ENCODE measurements at regions not wholly inside any gene's neighbourhood (a gene's known extent, or its start where the extent isn't known, plus 50 kb on each side); places are given as distances from the start of the nearest gene placed in this dataset.

DNA sequence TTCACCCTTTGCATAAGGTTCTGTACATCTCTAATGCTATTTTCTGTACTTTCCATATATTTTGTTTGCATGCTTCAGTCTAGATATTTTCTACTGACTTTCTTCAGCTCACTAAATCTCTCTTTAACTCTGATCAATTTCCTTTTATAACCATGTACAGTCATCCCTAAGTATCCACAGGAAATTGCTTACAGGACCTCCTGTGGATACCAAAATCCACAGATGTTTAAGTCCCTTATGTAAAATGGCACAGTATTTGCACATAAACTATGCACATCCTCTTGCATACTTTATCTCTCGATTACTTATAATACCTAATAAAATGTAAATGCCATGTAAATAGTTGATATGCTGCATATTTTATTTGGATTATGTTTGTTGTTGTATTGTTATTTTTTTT lies 442.1 kb downstream of the TLE4 start:
- no peak for DNase-seq

GRCh38 chr9:80012557-80013330 lies 441.0 kb downstream of the TLE4 start:
- no peak for DNase-seq

DNA sequence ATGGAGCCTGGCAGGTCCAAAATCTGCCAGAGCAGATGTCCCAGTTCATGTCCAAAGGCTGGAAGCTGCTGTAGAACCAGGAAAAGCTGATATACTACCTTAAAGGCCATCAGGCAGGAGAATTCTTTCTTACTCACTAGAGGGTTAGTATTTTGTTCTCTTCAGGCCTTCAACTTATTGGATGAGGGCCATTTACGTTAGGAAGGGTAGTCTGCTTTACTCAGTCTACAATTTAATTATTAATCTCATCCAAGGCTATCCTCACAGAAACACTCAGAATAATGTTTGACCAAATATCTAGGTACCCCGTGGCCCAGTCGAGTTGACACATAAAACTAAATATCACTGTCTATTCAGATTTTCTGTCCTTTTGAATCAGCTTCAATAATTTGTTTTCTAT lies 437.4 kb downstream of the TLE4 start:
- DNase-seq = no peak

- no peak for DNase-seq
Measured at GRCh38 chr9:80004714-80005113, 432.9 kb downstream of the TLE4 start.

DNA sequence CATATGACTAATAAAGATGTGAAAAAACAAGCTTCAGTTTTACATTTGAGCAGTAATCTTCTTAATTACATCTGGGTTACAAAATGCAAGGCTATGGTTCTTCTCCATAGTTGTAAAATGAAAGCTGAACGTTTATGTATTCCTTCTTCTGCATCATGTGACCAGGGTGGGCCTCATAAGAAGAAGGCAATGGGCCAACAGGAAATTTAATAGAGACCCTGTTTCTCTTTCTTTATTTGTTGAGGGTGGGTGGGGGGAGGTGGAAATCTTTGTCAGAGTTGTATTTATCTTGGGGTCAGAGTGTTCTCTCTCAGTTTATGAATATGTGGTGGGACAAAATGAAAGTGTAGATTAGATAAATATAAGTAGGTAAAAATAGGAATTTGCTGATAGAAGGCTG lies 418.8 kb downstream of the TLE4 start:
- no peak for DNase-seq

DNA sequence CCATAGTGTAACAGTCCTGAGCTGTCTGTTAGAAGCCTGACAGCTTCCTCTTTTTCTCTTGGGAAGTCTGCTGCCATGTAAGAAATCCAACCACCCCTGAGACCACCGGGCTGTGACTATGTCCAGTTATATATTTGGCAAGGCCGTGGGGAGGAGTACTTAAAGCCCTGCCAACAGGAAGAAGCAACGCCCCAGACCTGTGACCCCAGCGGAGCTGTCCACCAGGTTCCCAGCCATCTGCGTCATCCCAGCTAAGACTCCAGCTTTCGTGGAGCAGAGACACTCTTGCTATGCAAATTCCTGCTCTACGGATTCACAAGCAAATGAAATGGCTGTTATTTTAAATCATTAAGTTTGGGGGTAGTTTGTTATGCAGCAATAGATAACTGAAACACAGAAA lies 417.3 kb downstream of the TLE4 start:
- no peak for DNase-seq

- DNase-seq = no peak
Measured at GRCh38 chr9:79988126-79988525, 416.4 kb downstream of the TLE4 start.

DNA sequence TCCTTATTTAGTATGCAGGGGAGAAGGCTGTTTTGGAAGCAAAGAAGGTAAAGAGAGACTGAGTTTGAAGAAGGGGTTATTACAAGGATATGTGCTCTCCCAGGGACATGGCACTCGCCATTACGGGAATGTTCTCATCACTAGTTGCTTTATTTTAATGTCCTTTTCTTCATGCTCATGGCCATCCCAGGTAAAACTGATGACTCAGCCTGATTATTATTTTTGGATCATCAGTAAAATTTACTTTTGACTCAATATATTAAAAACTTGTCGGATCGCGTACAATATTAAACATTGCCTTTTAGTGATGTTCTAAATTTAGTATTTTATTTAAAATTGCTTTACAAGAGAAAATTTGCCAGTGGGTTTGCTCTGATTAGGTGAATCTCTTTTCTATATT lies 414.7 kb downstream of the TLE4 start:
- DNase-seq = no peak

DNA sequence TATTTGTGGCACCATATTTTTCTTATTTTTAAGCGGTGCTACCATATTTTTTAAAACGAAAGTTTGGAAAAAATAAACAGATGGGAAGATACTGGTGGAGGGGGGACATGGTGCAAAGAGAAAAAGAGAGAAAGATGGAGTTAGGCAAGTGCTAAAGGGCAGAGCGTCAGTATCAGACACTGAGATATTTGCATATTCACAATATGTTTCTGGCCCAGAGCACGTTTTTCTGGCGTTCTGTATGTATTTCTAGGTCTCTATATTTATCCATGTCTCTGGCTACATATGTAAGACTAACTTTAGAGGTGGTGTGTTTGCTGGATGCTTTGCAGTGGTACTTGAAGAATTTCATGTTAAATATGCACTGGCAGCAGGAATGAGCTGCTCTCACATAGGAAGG lies 414.0 kb downstream of the TLE4 start:
- no peak for DNase-seq

DNA sequence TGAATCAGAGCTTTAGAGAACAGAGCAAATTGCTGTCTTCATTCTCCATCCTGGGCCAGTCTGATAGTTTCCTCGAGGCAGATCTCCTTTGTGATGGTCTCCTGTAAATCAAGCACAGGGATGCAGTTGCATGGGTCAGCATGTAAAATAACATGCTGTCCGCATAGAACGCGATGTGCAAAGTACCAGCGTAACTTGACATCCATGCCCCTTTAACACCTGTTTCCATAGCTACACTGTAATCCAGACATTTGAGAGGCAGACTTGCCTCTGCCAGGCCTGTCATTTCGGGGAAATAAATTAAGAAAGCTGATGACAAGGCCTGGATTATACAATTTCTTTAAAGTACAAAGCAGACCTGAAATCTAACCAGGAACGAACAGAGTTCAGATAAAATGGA lies 413.5 kb downstream of the TLE4 start:
- no peak for DNase-seq

GRCh38 chr9:79984429-79985067 lies 412.8 kb downstream of the TLE4 start:
- DNase-seq = no peak

DNA sequence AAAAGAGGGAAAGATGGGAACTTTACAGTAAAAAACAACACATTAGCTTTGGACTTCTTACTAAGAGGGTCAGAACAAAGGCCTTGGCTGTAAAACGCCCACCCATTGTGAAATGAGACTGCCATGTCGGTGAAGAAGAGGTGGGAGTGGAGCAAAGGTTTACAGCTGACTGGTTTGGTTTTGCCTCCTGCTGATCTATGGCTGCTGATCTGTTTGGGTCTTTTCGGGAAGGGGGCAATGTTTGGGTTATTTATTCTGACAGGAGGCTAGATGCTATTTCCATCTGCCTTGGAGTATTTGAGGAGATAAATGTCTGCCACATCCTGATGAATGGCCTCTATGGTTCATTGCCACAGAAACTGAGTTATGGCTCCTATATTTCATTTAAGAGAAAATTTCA lies 408.7 kb downstream of the TLE4 start:
- no peak for DNase-seq

GRCh38 chr9:79977510-79978197 lies 405.9 kb downstream of the TLE4 start:
- DNase-seq = no peak

GRCh38 chr9:79977074-79977435 lies 405.3 kb downstream of the TLE4 start:
- DNase-seq = no peak

DNA sequence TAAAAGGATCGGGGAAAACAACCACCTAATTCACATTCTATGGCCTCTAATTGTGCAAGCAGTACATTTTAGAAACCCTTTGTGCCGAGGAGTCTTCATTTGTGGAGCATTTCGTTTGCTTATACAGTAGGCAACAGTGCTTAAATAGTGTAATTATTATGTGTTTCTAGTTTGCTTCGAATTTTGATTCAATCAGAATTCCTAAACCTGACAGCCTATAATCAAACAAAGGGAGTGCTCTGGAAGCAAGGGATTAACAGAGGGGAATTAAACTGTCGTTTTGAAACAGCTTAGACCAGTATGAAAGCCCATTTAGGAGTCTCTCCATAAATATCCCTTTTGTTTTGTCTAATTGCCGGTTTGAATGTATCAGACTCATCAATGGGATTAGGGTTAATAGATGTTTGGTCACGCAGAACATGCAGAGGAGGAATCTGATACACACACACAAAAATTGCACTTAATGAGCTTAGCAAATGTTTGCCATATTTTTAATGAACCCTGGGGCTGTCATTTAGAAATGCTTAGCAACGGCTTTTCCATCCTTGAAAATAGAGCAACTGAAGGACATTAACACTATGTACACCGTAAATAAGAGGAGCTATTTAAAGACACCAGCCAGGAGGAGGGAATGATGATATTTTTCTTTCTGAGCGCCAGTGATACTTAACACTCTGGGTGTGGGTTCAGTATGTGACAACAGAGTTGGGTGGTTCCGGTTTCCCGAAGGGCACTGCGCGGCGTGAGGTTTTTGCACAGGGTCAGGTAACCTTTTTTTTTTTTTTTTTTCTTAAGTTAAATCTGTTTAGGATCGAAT lies 404.7 kb downstream of the TLE4 start:
- DNase-seq = peak; percentile 100

- DNase-seq = peak; percentile 56
Measured at GRCh38 chr9:79975621-79976256, 404.0 kb downstream of the TLE4 start.

DNA sequence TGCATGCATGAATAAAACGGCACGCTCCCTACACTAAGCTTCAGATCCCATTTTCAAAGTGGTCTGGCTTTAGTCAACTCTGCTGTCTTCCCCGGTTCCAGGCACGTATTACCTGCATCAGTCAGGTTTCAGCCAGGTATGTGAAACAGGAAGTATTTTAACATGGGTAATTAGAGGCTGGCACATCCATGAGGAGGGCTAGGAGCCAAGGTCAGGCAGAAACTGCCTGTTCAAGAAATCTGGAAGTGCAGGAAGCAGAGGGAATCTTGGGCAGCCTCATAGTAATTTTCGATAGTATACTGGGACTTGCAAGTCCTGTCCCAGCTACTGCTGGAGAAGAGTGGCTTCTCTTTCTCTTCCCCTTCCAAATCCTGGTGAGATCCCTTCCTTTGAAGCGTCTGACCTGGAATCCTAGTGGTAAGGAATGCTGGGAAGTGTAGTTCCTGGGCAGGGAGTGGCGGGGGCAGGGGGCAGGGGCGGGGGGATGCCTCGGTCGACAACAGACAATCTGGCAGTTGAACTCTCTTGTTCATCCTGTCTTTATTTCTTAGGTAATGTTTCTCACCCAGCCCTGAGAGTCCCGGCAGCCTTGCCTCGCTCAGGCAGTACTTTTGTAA lies 403.1 kb downstream of the TLE4 start:
- no peak for DNase-seq

DNA sequence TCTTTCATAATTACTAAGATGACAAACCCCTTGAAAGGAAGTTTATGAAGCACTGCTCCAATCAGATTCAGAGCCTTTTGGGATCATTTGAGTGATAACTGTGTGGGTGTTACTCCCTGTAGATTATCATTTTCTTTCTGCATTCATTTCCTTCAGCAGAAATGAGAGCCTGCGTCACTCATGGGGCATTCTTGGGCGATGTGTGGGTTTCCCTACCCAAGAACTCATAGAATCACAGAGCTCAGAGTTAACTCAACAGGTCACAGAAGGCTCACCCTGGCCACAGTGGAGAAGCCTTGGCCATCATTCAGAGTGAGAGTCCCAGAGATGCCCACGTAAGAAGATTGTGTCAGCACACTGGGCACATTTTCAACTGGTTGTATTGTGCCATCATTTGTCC lies 401.9 kb downstream of the TLE4 start:
- no peak for DNase-seq

DNA sequence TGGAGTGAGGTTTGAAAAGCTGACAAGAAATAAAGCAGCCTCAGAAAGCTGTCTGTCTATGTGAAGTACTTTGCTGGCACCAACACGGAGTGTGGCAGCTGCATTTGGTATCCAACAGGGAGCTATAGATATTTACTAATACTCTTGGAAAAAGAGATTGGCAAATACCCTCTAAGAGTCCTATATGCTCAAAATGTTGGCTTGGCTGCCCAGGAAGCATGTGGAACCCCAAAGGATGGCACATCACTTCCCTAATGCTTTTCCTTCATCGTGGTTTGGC lies 398.3 kb downstream of the TLE4 start:
- no peak for DNase-seq

DNA sequence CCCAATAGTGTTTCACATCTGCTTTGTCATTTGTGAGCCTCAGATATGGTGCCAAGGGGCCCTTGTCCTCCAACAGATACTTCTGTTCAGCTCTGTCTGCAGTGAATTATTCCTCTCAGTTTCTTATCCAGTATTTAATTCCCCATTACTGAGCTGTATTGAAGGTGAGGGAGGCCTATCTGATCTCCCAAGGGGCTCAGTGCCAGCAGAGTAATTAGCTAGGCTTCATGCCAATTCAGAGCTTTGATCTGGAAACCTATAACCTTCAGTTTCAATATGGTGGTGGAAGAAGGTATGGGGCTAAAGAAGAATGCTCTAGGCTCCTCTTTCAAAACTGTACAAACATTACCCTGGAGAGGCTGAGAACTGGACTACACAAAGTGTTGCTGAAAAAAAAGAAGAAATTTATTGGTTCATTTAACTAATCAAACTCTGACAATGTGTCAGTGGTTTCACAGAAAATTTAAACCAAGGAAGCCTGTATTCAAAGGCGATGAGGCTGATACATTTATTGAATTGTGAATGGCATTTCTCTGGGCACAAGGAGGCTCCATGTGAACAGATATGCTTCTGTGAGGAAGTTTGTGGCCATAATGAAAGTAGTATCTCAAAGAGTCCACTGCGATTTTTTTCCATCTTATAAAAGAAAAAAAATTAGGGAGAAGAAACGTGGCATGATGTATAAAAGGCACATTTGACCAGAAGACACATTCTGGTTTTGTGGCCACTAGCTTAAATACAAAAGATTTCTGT lies 397.8 kb downstream of the TLE4 start:
- no peak for DNase-seq

DNA sequence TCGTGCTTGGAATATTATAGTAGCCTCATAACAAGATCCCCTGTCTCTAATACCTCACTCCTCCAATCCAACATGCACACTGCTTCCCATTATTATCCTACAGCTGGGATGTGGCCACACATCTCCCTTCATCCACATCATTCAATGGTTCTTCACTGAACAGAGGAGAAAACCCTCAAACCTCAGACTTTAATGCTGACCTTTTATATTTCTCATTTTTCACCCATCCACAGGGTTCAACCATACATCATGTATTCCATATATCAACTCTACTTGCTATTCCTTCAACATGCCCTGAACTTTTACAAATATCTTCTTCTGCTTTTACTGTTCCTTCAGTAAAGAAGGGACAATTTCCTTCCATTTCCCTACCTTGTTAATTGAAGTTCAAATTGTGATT lies 396.8 kb downstream of the TLE4 start:
- DNase-seq = no peak

- DNase-seq = no peak
Measured at GRCh38 chr9:79962836-79963235, 391.1 kb downstream of the TLE4 start.
